Transverse colon (tissue), 4 donors: ENCODE measurements at regions not wholly inside any gene's neighbourhood (a gene's known extent, or its start where the extent isn't known, plus 50 kb on each side); places are given as distances from the start of the nearest gene placed in this dataset.

Source experiments
- DNase-seq: peaks from one replicate; pipeline ENCODE4 v3.0.0-alpha.2; 2019
- H3K27ac ChIP-seq, 4 donors: fragments of 200-600 bp; sonication (generic); 2 replicates each; pipeline ENCODE4 v1.5.1; 2016 to 2018; ENCODE audit warnings: inconsistent platforms in 4 of 4
- H3K27me3 ChIP-seq: fragments of 200-600 bp; sonication (generic); 2 replicates; pipeline ENCODE4 v1.5.1; 2017; ENCODE audit warnings: inconsistent platforms
- H3K36me3 ChIP-seq, 4 donors: fragments of 200-600 bp; sonication (generic); 2 replicates each; pipeline ENCODE4 v1.5.1; 2017 to 2019; ENCODE audit warnings: inconsistent platforms in 4 of 4
- H3K4me1 ChIP-seq, 4 donors: fragments of 200-600 bp; sonication (generic); 2 replicates each; pipeline ENCODE4 v1.5.1; 2017 to 2020; ENCODE audit warnings: inconsistent platforms in 4 of 4
- H3K4me3 ChIP-seq, 4 donors: fragments of 200-600 bp; sonication (generic); 1 replicate in 1 of 4; 2 replicates in 3 of 4; pipeline versions ENCODE4 v1.5.1 to v1.6.1; 2017 to 2019; ENCODE audit warnings: inconsistent platforms in 4 of 4
- H3K9me3 ChIP-seq, 2 donors: fragments of 200-600 bp; sonication (generic); 2 replicates each; pipeline ENCODE4 v1.5.1; 2017 to 2019; ENCODE audit warnings: inconsistent platforms in 2 of 2
- CTCF ChIP-seq, 5 experiments: fragments of 200-600 bp in 3 of 5; fragments of 450-650 bp in 2 of 5; sonication (generic) in 3 of 5; IDR thresholded peaks; 1 replicate in 2 of 5; 2 replicates in 3 of 5; pipeline ENCODE4 v1.5.1; 2016 to 2017; ENCODE audit warnings: antibody characterized with exemption in 5 of 5, inconsistent platforms in 3 of 5, mild to moderate bottlenecking in 2 of 5, moderate library complexity in 1 of 5
- EP300 ChIP-seq: sonication (generic); formaldehyde crosslinking; IDR thresholded peaks from one replicate; pipeline ENCODE4 v1.6.1; 2017; ENCODE audit warnings: antibody characterized with exemption, low read depth
- POLR2A ChIP-seq: fragments of 450-650 bp; IDR thresholded peaks from one replicate; pipeline ENCODE4 v1.6.1; 2016; ENCODE audit warnings: antibody characterized with exemption, mild to moderate bottlenecking, moderate library complexity
- POLR2AphosphoS5 ChIP-seq, 3 donors: sonication (generic); formaldehyde crosslinking; IDR thresholded peaks; one replicate each; pipeline ENCODE4 v1.6.1; 2016; ENCODE audit warnings: antibody characterized with exemption in 3 of 3
- WGBS, 2 donors: methylation state at CpG; one replicate each; pipeline ENCODE4 v1.1.5; 2018; ENCODE audit warnings: low coverage in 1 of 2; 5-methylcytosine and 5-hydroxymethylcytosine counted together
- in situ Hi-C, 4 donors: fragments of 200-750 bp; cut with MboI; loops; one replicate each; pipeline versions ENCODE4 v1.15.0 to v1.15.1; 2017; ENCODE audit warnings: low sequenced_read_pairs in 3 of 4, low pct_ligation_motif_present in 1 of 4, low pct_unique_long_range_greater_than_20kb in 1 of 4
- intact Hi-C: fragments of 100-400 bp; cut with DNase I; formaldehyde crosslinking; loops from one replicate; pipeline ENCODE4 v1.15.1; 2023; ENCODE audit warnings: low total_unique reads

GRCh38 chr17:36673637-36674277, 72.4 kb downstream of the MRM1 start:
- Histone ChIP-seq H3K27me3 (no peaks in the 10 kb centered on the region), H3K27ac (no peak overlapping the region), H3K4me1 (no peaks in the 10 kb centered on the region), H3K9me3 (no peaks in the 10 kb centered on the region), H3K36me3 (no peaks in the 10 kb centered on the region), H3K4me3 (no peak overlapping the region)
- no peak for TF ChIP-seq POLR2A
- DNase-seq: no peak
- WGBS, 2 donors: 78 to 100% methylated on average over 3 to 7 of the region's 7 CpGs
- in situ Hi-C loops (no loop called here), intact Hi-C loops (no loop called here)

- intact Hi-C loops (no loop called here), in situ Hi-C loops (no loop called here)
- peak; percentile 20 for DNase-seq
- no peaks in the 10 kb centered on the region for H3K9me3 ChIP-seq
- WGBS, 2 donors: 62 to 73% methylated on average over 2 to 4 of the region's 4 CpGs
- no peak overlapping the region for H3K27ac ChIP-seq
- H3K36me3 ChIP-seq: no peaks in the 10 kb centered on the region
- H3K27me3 ChIP-seq: no peaks in the 10 kb centered on the region
- H3K4me1 ChIP-seq: no peaks in the 10 kb centered on the region
- TF ChIP-seq EP300 (no peak), POLR2A (no peak)
- no peak overlapping the region for H3K4me3 ChIP-seq
Measured at GRCh38 chr17:36674278-36674650, 72.9 kb downstream of the MRM1 start.

GRCh38 chr17:36675250-36675649, 73.9 kb downstream of the MRM1 start:
- no peaks in the 10 kb centered on the region for H3K4me1 ChIP-seq
- no peaks in the 10 kb centered on the region for H3K9me3 ChIP-seq
- in situ Hi-C loops: no loop called here
- 52% methylated on average over 6 of the region's 6 CpGs; no CpG with 5 or more reads in 1 of the 2 donors for WGBS, 2 donors
- no peak overlapping the region for H3K27ac ChIP-seq
- DNase-seq: peak; percentile 14
- H3K27me3 ChIP-seq: no peaks in the 10 kb centered on the region
- intact Hi-C loops: no loop called here
- H3K4me3 ChIP-seq: no peak overlapping the region
- no peaks in the 10 kb centered on the region for H3K36me3 ChIP-seq
- no peak for TF ChIP-seq POLR2A
- no peak for TF ChIP-seq CTCF (IDR thresholded peaks at IDR 0.05)
- no peak for TF ChIP-seq POLR2AphosphoS5 (IDR thresholded peaks at IDR 0.05)
- TF ChIP-seq EP300: no peak

- DNase-seq: no peak
- WGBS, 2 donors: 14% methylated on average over 2 of the region's 2 CpGs; no CpG with 5 or more reads in 1 of the 2 donors
- Histone ChIP-seq H3K9me3 (no peaks in the 10 kb centered on the region), H3K27ac (no peak overlapping the region), H3K4me3 (no peak overlapping the region), H3K27me3 (no peaks in the 10 kb centered on the region), H3K4me1 (no peaks in the 10 kb centered on the region), H3K36me3 (no peaks in the 10 kb centered on the region)
- TF ChIP-seq POLR2A (no peak), POLR2AphosphoS5 (IDR thresholded peaks at IDR 0.05) (no peak), EP300 (no peak), CTCF (IDR thresholded peaks at IDR 0.05) (no peak)
- in situ Hi-C loops: no loop called here
- intact Hi-C loops: no loop called here
Measured at GRCh38 chr17:36675786-36676185, 74.4 kb downstream of the MRM1 start.

- H3K9me3 ChIP-seq: no peaks in the 10 kb centered on the region
- in situ Hi-C loops: no loop called here
- intact Hi-C loops: no loop called here
- H3K27ac ChIP-seq: no peak overlapping the region
- no peaks in the 10 kb centered on the region for H3K27me3 ChIP-seq
- no peak for DNase-seq
- TF ChIP-seq EP300 (no peak), POLR2AphosphoS5 (IDR thresholded peaks at IDR 0.05) (no peak), CTCF (IDR thresholded peaks at IDR 0.05) (no peak), POLR2A (no peak)
- no peak overlapping the region for H3K4me3 ChIP-seq
- no peaks in the 10 kb centered on the region for H3K36me3 ChIP-seq
- no peaks in the 10 kb centered on the region for H3K4me1 ChIP-seq
- WGBS, 2 donors: 66 to 94% methylated on average over 2 to 8 of the region's 9 CpGs
Measured at GRCh38 chr17:36679815-36680467, 78.6 kb downstream of the MRM1 start.
